Fibroblast of pulmonary artery (primary cell): ENCODE measurements at regions not wholly inside any gene's neighbourhood (a gene's known extent, or its start where the extent isn't known, plus 50 kb on each side); places are given as distances from the start of the nearest gene placed in this dataset.

Source experiments
- DNase-seq: peaks from one replicate; pipeline ENCODE4 v3.0.0-alpha.2; 2010; ENCODE audit warnings: low read depth
- H3K4me3 ChIP-seq: replicated peaks from 2 replicates; pipeline ENCODE4 v1.5.1; 2011; ENCODE audit warnings: low read depth, mild to moderate bottlenecking, control low read depth, low read length, moderate library complexity
- CTCF ChIP-seq: IDR thresholded peaks from 2 replicates; pipeline ENCODE4 v1.5.1; 2011; ENCODE audit warnings: mild to moderate bottlenecking, control low read depth, low read length, inconsistent platforms; ENCODE audit errors: missing control alignments

- no peak overlapping the region for H3K4me3 ChIP-seq
- DNase-seq, result no peak
- no peak for TF ChIP-seq CTCF
These were observed 484.2 kb downstream of the ZNF536 start for GRCh38 chr19:30856376-30856775.

GRCh38 chr19:30855442-30855841, 483.3 kb downstream of the ZNF536 start:
- DNase-seq, result no peak
- H3K4me3 ChIP-seq, result no peak overlapping the region
- no peak for TF ChIP-seq CTCF

- no peak overlapping the region for H3K4me3 ChIP-seq
- no peak for TF ChIP-seq CTCF
- no peak for DNase-seq
These were observed 482.5 kb downstream of the ZNF536 start for GRCh38 chr19:30854661-30855060.

- DNase-seq, result no peak
- no peak for TF ChIP-seq CTCF
- no peak overlapping the region for H3K4me3 ChIP-seq
These were observed 482.0 kb downstream of the ZNF536 start for GRCh38 chr19:30854207-30854606.

GRCh38 chr19:30853036-30853435, 480.9 kb downstream of the ZNF536 start:
- no peak overlapping the region for H3K4me3 ChIP-seq
- no peak for DNase-seq
- TF ChIP-seq CTCF, result no peak

- no peak for TF ChIP-seq CTCF
- DNase-seq, result no peak
- H3K4me3 ChIP-seq, result no peak overlapping the region
These were observed 480.0 kb downstream of the ZNF536 start for GRCh38 chr19:30852168-30852567.

GRCh38 chr19:30851646-30852045, 479.5 kb downstream of the ZNF536 start:
- TF ChIP-seq CTCF, result no peak
- no peak for DNase-seq
- H3K4me3 ChIP-seq, result no peak overlapping the region
